ENCODE measurements at regions not wholly inside any gene's neighbourhood (a gene's known extent, or its start where the extent isn't known, plus 50 kb on each side); places are given as distances from the start of the nearest gene placed in this dataset.

DNA sequence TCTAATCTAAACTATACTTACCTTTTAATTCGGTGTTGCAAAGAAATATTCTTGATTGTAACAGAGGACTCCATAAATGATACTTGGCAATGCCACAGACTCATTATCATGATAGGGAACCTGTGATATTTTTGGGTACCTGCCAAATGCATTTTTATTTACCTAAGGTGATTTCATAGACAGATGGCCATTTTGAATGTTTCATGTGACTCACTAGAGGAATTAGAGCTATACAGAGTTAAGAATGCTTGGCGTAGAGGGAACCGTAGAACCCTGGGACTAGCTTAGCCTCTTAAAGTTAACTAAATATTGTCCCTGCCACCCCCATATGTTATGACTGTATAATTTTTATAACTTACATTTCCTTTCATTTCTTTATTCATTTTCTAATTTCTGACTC is 136.1 kb downstream of the DISP1 start:
- H3K9me3 ChIP-seq, result no peaks in the 10 kb centered on the region
- H3K4me3 ChIP-seq (ENCODE audit: low read depth in 2 of 2, low read length in 1 of 2), result no peak overlapping the region
- no peak overlapping the region for H3K27ac ChIP-seq (ENCODE audit: low read depth in 2 of 2, low read length in 1 of 2)
- no peaks in the 10 kb centered on the region for H4K20me1 ChIP-seq (ENCODE audit: insufficient read depth)
- 94% methylated on average over 3 of the region's 3 CpGs for WGBS (ENCODE audit: low lambda C conversion rate)
- ChIA-PET POLR2A (no interaction called here), CTCF (interaction anchor here (0.9 to 1.5 kb wide), 3 partner anchors 9 to 130 kb away, joined by 3 read pairs; no protein-coding TSS in a partner anchor)
- H3K9me2 ChIP-seq, result no peaks in the 10 kb centered on the region
- H3K9ac ChIP-seq, result no peak overlapping the region
- no peaks in the 10 kb centered on the region for H3K27me3 ChIP-seq (ENCODE audit: insufficient read depth)
- DNase-seq, result no peak
- no peaks in the 10 kb centered on the region for H3K4me1 ChIP-seq (ENCODE audit: control insufficient read depth in 1 of 2, insufficient read depth in 2 of 2, low read depth in 1 of 2, low read length in 1 of 2)
- H3K36me3 ChIP-seq (replicated peaks in 1 of 2; ENCODE audit: control insufficient read depth in 1 of 2, insufficient read depth in 2 of 2, low read length in 1 of 2), result peaks cover 0 to 8% of the 10 kb centered on the region in 2 experiments
- peaks cover 8% of the 10 kb centered on the region for H3F3A ChIP-seq (replicated peaks; ENCODE audit: insufficient read depth)
- H3K79me2 ChIP-seq (ENCODE audit: insufficient read depth), result no peaks in the 10 kb centered on the region
- H3K4me2 ChIP-seq, result no peak overlapping the region
- no peak overlapping the region for H2AFZ ChIP-seq (ENCODE audit: low read depth)
- no peak for TF ChIP-seq JUND (IDR thresholded peaks at IDR 0.05)

GRCh38 chr1:222953585-222953984 is 138.7 kb downstream of the DISP1 start:
- Histone ChIP-seq H2AFZ (ENCODE audit: low read depth) (no peak overlapping the region), H3K9me3 (no peaks in the 10 kb centered on the region), H3K79me2 (ENCODE audit: insufficient read depth) (no peaks in the 10 kb centered on the region), H3K27me3 (ENCODE audit: insufficient read depth) (no peaks in the 10 kb centered on the region), H3K4me3 (ENCODE audit: low read depth in 2 of 2, low read length in 1 of 2) (no peak overlapping the region), H3K9me2 (no peaks in the 10 kb centered on the region), H4K20me1 (ENCODE audit: insufficient read depth) (no peaks in the 10 kb centered on the region), H3K9ac (no peak overlapping the region), H3F3A (replicated peaks; ENCODE audit: insufficient read depth) (peaks cover 8% of the 10 kb centered on the region), H3K4me1 (ENCODE audit: control insufficient read depth in 1 of 2, insufficient read depth in 2 of 2, low read depth in 1 of 2, low read length in 1 of 2) (no peaks in the 10 kb centered on the region), H3K27ac (ENCODE audit: low read depth in 2 of 2, low read length in 1 of 2) (no peak overlapping the region), H3K36me3 (replicated peaks in 1 of 2; ENCODE audit: control insufficient read depth in 1 of 2, insufficient read depth in 2 of 2, low read length in 1 of 2) (no peaks in the 10 kb centered on the region), H3K4me2 (no peak overlapping the region)
- TF ChIP-seq JUND (IDR thresholded peaks at IDR 0.05) (no peak), GABPA (IDR thresholded peaks at IDR 0.05; ENCODE audit: low read depth) (no peak), FOXJ3 (CRISPR knock-in tag; IDR thresholded peaks at IDR 0.05) (no peak), RXRA (IDR thresholded peaks at IDR 0.05; ENCODE audit: borderline replicate concordance, low read depth) (no peak), NFIC (IDR thresholded peaks at IDR 0.05; ENCODE audit: borderline replicate concordance) (no peak), CHD2 (IDR thresholded peaks at IDR 0.05; ENCODE audit: low read length, partially characterized antibody) (no peak), MAX (IDR thresholded peaks at IDR 0.05; ENCODE audit: low read depth) (no peak), FOXM1 (IDR thresholded peaks at IDR 0.05; ENCODE audit: low read depth) (no peak), RAD21 (IDR thresholded peaks at IDR 0.05; ENCODE audit: low read length) (no peak), TEAD4 (IDR thresholded peaks at IDR 0.05; ENCODE audit: borderline replicate concordance, insufficient read depth) (no peak), MEF2A (IDR thresholded peaks at IDR 0.05; ENCODE audit: borderline replicate concordance, low read depth) (no peak), CTCF (IDR thresholded peaks at IDR 0.05) (no peak), TAF1 (IDR thresholded peaks at IDR 0.05; ENCODE audit: borderline replicate concordance, low read depth, low read length) (no peak), IRF3 (IDR thresholded peaks at IDR 0.05; ENCODE audit: low read depth, low read length) (no peak), YY1 (IDR thresholded peaks at IDR 0.05; ENCODE audit: low read depth) (no peak), NRF1 (IDR thresholded peaks at IDR 0.05; ENCODE audit: low read depth, low read length) (no peak), EP300 (IDR thresholded peaks at IDR 0.05; ENCODE audit: borderline replicate concordance in 1 of 2, low read depth in 1 of 2, low read length in 1 of 2) (no peak)
- TF ChIP-seq, protein P1, sequence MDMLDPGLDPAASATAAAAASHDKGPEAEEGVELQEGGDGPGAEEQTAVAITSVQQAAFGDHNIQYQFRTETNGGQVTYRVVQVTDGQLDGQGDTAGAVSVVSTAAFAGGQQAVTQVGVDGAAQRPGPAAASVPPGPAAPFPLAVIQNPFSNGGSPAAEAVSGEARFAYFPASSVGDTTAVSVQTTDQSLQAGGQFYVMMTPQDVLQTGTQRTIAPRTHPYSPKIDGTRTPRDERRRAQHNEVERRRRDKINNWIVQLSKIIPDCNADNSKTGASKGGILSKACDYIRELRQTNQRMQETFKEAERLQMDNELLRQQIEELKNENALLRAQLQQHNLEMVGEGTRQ (IDR thresholded peaks at IDR 0.05; ENCODE audit: borderline replicate concordance, low read depth, low read length), result no peak
- TF ChIP-seq, protein P2, sequence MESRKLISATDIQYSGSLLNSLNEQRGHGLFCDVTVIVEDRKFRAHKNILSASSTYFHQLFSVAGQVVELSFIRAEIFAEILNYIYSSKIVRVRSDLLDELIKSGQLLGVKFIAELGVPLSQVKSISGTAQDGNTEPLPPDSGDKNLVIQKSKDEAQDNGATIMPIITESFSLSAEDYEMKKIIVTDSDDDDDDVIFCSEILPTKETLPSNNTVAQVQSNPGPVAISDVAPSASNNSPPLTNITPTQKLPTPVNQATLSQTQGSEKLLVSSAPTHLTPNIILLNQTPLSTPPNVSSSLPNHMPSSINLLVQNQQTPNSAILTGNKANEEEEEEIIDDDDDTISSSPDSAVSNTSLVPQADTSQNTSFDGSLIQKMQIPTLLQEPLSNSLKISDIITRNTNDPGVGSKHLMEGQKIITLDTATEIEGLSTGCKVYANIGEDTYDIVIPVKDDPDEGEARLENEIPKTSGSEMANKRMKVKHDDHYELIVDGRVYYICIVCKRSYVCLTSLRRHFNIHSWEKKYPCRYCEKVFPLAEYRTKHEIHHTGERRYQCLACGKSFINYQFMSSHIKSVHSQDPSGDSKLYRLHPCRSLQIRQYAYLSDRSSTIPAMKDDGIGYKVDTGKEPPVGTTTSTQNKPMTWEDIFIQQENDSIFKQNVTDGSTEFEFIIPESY (IDR thresholded peaks at IDR 0.05; ENCODE audit: borderline replicate concordance, low read depth), result no peak
- CTCF ChIA-PET, result interaction anchor here (1.0 kb wide), 1 partner anchor 180 kb away, joined by 3 read pairs; no protein-coding TSS in a partner anchor
- WGBS (ENCODE audit: low lambda C conversion rate), result 60% methylated on average over 1 of the region's 1 CpG
- POLR2A ChIA-PET, result interaction anchor here (1.1 kb wide), 1 partner anchor 26 kb away, joined by 3 read pairs; no protein-coding TSS in a partner anchor
- DNase-seq, result no peak
